Astrocyte of the spinal cord (primary cell): ENCODE measurements at regions not wholly inside any gene's neighbourhood (a gene's known extent, or its start where the extent isn't known, plus 50 kb on each side); places are given as distances from the start of the nearest gene placed in this dataset.

ENCODE experiments used
- DNase-seq: peaks from one replicate; pipeline ENCODE4 v3.0.0; 2011; ENCODE audit warnings: low read depth, low spot score
- H3K4me3 ChIP-seq: 2 replicates; pipeline ENCODE4 v1.5.1; 2011; ENCODE audit warnings: low read depth, mild to moderate bottlenecking, low read length, moderate library complexity
- CTCF ChIP-seq: IDR thresholded peaks from 2 replicates; pipeline ENCODE4 v1.5.1; 2012; ENCODE audit warnings: low read depth, mild to moderate bottlenecking, low read length, inconsistent platforms
- in situ Hi-C: cut with HindIII; loops from 2 replicates; pipeline ENCODE4 v1.10.0; 2017; ENCODE audit warnings: low sequenced_read_pairs

DNA sequence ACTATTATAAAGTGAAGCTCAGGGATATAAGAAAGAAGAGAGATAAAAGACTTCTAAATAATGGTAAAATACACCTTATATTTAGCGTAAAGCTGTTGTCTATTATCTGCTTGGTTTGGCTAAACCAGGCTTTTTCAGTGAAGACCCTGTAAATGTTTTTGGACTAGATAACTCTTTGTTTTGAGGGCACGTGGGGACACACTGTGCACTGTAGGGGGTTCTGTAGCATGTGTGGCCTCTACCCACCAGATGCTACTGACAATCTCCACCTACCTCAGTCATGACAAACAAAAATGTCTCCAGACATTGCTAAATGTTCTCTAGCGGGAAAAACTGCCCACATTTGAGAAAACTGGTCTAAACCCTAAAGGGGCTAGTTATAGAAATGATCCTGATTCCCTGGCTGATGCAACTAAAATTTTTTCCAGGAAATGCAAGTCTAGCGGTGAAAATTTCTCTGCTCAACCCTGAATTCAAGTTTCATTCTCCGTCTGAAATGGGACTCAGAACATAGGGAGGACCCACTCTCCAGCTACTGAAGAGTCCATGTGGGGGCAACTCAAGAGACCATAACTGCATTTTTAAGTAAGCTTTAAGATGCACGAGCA lies 355.2 kb upstream of the RASGEF1B start:
- no peak overlapping the region for H3K4me3 ChIP-seq
- no peak for DNase-seq
- TF ChIP-seq CTCF = no peak
- in situ Hi-C loops = no loop called here

- in situ Hi-C loops = no loop called here
- no peak for TF ChIP-seq CTCF
- no peak overlapping the region for H3K4me3 ChIP-seq
- no peak for DNase-seq
Measured at GRCh38 chr4:81826335-81826734, 354.6 kb upstream of the RASGEF1B start.

DNA sequence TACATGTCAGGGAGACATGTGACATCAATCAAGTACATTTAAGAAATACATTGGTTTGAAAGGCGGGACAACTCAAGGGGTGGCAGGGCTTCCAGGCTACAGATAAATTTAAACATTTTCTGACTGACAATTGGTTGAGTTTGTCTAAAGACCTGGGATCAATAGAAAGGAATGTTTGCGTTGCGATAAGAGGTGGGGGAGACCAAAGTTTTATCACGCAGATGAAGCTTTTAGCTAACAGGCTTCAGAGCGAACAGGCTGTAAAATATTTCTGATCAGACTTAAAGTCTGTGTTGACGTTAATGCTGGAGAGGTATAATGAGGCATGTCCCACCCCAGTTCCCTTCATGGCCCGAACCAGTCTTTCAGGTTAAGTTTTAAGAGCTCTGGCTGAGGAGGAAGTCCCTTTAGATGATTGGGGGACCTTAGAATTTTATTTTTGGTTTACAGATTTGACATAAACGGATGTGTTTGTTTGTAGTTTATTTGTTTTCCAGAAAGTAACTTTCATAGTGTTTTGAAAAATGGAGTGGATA lies 346.7 kb upstream of the RASGEF1B start:
- H3K4me3 ChIP-seq = no peak overlapping the region
- TF ChIP-seq CTCF = no peak
- DNase-seq = no peak
- in situ Hi-C loops = no loop called here

- in situ Hi-C loops = no loop called here
- TF ChIP-seq CTCF = no peak
- no peak for DNase-seq
- H3K4me3 ChIP-seq = no peak overlapping the region
Measured at GRCh38 chr4:81816031-81816761, 344.5 kb upstream of the RASGEF1B start.

- in situ Hi-C loops = no loop called here
- no peak for DNase-seq
- H3K4me3 ChIP-seq = no peak overlapping the region
- no peak for TF ChIP-seq CTCF
Measured at GRCh38 chr4:81814987-81815541, 343.4 kb upstream of the RASGEF1B start.

DNA sequence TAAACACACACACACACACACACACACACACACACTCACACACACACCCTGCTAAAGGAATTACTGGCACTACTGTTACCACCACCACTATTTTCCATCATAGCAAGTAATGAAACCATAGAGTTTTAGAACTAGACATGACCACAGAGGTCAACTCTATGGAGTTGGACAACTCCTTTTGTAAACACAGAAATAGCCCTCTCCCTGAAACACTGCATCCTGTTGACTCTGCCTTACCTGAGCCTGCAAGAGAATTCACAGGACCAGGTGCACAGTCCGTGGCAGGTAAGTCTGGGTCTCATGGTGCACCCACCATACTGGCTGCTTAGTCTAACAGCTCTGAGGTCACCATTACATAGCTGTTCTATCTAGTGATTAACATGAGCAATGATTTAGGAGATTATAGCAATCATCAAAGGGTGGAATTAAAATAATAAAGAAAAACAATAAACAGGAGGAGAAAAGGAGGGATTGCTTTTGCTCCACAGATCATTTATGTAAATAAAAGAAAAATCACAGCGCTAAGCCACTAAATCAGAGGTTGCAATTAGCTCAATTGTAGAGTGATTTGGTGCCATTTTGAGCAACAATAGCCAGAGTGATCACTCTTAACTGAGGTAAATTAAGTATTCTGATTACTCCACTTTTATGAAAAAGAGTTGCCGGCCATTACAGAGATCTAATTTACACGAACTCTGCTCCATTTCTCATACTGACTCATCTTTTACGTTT lies 340.0 kb upstream of the RASGEF1B start:
- DNase-seq = no peak
- no peak for TF ChIP-seq CTCF
- H3K4me3 ChIP-seq = no peak overlapping the region
- in situ Hi-C loops = no loop called here
